GM03348 (cell line): ENCODE measurements at regions not wholly inside any gene's neighbourhood (a gene's known extent, or its start where the extent isn't known, plus 50 kb on each side); places are given as distances from the start of the nearest gene placed in this dataset.

Experiments used
- DNase-seq: peaks from one replicate; pipeline ENCODE4 v3.0.0; 2012; ENCODE audit warnings: low spot score

DNA sequence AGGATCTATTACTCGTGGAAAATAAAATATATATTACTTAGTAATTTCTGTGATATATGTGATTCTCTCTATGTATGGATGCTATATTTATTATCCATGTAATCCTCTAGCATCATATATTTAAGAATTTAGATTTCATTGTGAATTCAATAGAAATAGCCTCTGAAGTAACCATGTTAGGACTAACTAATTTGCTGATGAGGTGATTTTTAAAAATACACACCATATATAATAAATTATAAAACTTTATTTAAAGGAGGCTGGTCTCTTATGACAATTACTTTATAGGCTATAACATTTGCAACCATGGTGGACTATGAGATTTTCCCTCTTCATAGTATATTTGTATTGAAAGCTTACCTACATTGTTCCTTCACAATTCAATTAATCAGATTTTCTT lies 424.9 kb upstream of the MGAT4C start:
- DNase-seq = no peak

DNA sequence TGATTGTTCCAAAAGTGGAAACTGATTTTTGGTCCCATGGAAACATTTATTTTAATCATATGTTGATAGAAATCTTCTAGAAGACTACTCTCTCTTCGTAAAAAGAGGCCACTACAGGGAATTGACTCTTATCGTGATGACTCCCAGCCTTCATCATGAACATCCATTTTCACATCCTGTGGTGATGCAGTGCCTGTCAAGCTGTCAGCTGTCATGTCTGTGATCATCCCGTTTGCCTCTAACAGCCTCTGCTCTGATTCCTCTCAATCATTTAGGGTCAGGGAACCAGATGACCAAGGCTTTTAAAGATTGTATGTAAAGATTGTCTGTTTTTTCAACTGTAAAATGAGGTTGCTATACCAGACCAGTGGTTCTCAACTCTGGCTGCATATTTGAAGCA lies 419.0 kb upstream of the MGAT4C start:
- DNase-seq = no peak

DNA sequence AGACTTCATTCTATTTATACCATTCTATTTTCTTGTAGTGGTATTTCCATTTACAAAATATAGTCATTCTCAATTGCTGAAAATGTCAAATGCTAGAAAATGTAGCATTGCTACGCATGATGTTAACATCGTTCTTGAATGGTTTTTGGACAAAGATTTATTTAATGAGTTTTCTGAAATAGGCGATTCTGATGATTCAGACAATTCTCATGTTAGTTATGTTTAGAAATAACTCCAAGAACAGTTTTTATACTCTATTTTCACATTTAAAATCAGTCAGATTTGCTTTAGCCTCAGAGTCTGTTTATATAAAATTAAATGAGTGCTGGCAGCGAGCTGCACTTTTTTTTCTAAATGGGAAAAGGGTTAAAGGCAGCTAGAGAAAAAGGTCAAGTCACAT lies 414.8 kb upstream of the MGAT4C start:
- no peak for DNase-seq

DNA sequence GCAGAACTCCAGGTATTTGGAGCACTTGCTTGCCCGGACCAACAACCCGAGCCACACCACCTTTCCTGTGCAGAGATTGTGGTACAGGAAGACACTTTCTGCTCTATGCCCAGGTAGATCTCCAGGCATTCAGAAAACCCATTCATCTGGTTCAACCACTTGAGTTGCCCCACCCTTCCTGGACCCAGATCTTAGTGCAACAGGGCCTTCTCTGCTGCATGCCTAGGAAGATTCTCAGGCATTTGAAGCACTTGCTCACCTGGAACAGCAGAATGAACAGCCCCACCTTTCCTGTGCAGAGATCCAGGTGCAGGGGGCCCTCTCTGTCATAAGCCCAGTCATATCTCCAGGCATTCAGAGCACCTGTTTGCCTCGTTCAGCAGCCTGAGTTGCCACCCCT lies 412.8 kb upstream of the MGAT4C start:
- no peak for DNase-seq

DNA sequence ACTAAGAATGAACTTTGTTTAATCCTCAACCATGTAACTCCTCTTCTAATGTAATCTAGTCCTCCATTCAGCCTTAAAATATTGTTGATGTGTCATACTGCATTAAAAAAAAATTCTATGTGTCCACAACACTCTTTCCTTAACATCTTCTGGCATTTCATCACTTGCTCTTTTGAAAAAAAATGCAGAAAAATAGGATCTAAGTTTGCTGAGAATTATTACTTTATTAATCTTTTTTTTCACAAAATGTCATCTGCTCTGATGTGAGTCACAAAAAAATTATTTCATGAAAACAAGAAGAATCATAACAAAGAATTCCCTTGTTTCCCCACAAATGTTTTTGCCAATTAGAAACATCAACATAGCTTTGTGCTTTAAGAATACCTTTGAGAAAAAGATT lies 410.1 kb upstream of the MGAT4C start:
- peak; percentile 27 for DNase-seq

DNA sequence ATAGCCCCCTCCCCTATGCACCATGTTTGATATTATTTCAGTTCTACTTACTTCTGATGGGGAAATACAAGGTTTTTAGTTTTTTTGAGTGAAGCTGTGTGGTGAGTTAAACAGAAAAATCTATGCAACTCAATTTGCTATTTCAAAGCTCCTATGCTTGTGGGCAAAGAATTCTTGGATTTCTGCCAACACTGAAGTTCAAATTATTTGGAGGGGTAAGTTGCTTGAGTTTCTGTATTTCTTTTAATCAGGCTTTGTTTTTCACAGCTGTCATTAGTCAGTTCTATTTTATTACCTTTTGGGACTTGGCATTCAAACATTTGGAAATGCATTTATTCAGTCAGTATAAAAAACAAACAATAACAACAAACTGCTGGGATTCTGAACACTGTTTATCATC lies 407.5 kb upstream of the MGAT4C start:
- DNase-seq = no peak

DNA sequence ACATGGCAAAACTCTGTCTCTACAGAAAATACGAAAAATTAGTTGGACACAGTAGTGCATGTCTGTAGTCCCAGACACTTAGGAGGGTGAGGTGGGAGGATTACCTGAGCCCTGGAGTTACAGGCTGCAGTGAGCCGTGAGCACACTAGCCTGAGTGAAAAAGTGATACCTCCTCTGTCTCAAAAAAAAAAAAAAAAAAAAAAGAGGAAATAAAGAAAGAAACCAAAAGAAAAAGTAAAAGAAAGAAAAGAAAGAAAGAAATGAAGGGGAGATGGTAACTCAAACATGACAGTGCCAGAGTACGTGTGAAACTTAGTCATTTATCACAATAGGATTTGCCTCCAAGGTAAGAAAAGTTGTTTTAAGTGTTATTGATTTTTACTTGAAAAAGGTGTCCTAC lies 407.0 kb upstream of the MGAT4C start:
- DNase-seq = no peak

DNA sequence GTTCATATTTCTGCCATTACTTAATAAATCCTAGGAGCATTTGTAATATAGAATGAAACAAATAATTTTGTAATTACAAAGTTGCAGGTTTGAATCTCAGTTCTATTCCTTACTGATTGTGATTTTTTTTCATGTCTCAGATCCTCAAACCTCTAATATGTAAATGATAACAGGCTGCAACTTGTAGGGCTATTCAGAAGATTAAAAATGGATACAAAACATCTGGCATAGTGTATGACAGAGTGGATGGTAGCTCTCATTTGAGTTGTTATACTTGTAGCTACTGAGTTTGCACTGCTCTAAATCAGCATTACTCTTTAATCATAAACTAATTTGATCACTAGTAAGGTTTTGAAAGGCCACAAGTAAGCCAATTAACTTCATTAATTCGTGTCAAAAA lies 406.3 kb upstream of the MGAT4C start:
- no peak for DNase-seq

DNA sequence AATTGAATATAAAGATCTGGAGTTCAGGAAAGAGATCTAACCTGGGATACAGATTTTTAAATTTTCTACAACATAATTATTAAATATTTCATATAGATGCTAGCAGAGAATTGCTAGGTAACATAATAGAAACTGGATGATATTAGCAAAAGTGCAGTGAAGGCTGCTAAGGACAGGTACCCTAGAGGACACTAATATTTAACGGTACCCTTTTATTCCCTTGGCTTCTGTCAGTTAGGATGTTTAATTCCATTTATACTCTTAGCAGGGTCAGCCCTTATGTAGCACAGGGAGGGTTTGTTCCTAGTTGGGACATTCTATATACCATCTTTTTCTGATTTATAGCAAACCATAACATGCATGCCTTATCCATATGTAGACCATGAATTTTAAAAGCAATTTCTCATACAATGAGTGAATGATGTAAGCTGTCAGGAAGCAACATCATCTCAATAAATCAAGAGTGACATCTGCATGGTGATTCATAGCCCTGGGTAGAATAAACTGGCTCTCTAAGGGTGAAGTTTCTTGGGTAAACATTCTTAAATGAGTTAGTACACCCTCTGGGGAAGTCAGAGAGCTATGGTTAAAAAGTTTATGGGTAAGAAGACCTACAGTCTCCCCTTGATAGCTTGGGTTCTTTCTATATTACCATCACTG lies 404.4 kb upstream of the MGAT4C start:
- no peak for DNase-seq

DNA sequence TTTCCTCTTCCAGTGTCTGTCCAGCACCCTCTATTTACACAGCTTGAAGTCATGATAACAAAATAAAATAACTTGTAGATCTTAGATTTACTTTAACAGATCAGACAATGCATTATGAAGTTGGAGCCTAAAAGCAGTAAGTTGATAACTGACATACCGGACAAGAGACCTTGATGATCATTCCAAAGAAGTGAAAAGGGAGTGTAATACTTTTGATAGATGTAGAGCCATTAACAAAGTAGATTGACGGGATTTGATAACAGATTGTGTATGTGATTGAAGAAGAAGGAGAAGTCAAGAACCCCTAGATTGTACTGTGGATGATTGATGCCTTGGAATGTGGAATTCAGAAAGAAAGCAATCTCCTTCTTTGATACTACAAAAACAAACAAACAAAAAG lies 403.8 kb upstream of the MGAT4C start:
- DNase-seq = no peak

DNA sequence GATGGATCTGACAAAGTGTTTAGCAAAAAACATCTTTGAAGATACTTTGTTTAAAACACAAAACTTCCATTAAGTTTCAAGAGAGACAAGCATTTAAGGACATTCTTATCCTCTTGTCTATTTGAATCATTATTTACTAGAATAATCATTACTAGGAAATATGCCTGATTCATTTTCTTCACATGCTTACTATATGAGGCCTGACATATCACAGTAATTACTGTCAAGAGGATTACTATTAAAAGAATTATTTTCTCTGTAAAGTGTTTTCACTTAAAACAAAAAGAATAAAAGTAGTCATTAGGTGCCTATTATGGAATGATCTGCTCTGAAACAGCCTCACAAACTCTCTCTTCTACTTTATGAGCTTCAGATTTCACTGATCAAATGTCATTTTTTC lies 402.1 kb upstream of the MGAT4C start:
- DNase-seq = no peak

DNA sequence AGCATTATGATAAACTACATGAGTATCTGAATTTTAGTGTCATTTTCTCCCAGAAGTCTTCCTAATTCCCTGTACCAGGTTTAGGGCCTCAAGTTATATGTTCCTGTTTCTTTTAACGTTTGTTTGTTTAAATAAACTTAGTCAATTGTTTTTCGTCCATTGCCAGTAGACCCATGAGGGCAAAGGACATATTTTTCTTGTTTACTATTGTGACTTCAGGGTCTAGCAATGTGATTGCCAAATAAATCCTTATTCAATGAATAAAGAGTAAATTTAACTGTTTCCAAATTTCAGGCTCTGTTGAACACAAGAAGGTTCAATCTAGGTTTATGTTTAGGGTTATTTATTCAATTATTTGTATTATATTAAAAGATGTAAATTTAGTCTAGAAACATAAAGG lies 391.6 kb upstream of the MGAT4C start:
- DNase-seq = no peak

DNA sequence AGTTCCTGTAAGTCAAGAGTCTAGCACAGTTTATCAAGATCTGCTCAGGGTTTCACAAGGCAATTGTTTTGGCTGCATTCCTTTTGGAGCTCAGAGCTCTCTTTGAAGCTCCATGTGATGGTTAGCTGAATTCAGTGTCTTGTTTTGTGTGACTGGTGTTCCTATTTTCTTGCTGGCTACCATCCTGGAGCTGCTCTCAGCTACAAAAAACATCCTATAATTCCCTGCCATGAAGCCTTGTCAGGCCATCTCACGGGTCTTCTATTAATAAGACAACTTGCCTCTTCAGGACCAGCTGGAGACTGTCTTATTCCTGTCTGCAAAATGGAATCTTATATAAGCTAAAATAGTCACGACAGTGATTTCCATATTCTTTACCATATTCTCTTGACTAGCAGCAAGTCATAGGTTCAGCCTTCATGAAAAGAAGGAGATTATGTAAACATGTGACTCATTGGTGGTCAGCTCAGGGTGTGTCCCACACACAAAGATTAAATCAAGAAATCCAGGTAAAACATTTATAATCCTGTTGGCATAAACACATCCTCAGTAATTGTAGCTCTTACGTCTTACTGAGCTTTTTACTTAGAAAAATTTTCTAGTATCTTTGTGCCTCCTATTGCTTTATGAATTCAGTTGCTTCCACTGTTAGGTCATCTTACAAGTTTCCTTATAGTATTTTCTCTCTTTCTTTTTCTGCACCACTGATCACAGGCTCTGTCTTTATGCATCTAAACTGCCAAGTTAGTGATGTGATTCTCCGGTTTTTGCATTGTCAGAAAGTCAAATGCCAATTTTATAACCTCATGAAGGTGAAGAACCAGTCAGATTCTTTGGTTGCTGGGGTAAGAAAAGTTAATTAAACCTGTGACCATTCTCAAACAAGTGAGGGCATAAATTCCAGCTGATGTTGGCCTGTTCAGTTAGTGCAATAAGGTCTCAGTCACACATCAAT lies 378.5 kb upstream of the MGAT4C start:
- DNase-seq = no peak

DNA sequence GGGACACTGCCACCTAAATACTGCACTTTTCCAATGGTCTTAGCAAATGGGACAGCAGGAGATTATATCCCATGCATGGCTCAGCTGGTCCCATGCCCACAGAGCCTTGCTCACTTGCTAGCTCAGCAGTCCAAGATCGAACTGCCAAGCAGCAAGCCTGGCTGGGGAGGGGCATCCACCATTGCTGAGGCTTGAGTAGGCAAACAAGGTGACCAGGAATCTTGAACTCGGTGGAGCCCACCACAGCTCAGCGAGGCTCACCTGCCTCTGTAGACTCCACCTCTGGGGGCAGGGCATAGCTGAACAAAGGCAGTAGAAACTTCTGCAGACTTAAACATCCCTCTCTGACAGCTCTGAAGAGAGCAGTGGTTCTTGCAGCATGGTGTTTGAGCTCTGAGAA lies 370.8 kb upstream of the MGAT4C start:
- no peak for DNase-seq

DNA sequence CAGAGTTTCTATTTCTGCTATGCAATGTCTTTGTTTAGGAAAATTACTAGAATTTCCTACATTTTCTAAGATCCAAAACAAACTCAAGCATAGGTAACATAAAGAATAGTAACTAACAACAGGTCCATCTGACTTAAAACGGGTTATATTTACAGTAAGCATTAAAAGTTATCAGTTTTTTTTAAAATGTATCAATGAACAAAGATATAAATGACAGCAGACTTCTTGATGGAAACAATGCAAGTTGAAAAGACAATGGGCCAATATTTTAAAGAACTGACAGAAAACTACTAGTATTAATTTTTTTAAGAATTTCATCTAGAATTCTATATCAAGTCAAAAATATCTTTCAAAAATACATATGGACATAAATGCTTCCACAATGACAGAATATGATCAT lies 367.1 kb upstream of the MGAT4C start:
- no peak for DNase-seq

DNA sequence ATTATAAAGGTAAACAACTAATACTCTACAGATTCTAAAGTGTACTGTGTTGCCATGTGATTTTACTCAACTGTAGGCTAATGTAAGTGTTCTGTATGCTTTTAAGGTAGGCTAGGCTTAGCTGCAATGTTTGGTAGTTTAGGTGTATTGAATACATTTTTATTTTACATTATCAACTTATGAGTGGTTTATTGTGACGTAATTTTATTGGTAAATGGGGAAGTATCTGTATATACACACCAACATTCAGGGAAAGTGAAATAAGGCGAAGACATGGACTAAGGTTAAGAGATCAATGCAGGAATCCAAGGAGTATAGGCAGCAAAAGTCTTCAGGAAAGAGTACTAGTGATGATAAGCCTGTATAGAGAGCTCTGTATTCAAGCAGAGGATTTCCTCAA lies 365.8 kb upstream of the MGAT4C start:
- no peak for DNase-seq

DNA sequence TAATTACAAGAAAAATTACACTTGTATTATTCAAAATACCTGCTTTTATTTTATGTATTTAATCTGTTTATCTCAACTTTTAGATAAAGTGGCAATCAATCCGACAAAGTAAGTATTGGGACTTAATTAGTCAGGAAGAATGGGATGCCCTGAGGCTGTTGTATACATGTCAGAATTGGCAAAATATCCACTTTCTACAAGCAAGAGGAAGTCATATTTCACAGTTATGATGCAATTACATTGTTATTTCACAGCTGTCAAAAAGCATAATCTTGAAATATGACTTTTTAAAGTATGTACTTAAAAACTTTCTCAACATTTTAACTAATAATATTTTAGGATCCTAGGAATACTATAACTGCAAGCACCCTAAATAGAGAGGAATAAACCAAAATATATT lies 357.1 kb upstream of the MGAT4C start:
- no peak for DNase-seq

DNA sequence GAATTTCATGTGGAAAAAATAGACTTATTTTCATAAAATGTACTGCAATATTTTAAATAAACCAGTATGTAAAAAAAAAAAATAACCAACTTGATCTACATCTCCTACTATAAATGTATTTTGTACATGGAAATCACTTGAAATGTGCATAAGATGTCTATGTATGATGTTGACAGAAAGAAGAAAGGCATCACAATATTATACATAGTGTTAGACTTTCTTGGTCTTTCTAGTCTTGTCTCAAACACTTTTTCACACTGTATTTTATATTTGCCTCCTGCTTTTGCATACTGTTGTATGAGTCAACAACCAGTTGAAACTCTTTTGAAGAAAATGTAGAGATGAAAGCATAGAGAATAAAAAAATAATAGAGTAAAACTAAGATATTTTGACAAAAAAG lies 352.4 kb upstream of the MGAT4C start:
- DNase-seq = no peak

DNA sequence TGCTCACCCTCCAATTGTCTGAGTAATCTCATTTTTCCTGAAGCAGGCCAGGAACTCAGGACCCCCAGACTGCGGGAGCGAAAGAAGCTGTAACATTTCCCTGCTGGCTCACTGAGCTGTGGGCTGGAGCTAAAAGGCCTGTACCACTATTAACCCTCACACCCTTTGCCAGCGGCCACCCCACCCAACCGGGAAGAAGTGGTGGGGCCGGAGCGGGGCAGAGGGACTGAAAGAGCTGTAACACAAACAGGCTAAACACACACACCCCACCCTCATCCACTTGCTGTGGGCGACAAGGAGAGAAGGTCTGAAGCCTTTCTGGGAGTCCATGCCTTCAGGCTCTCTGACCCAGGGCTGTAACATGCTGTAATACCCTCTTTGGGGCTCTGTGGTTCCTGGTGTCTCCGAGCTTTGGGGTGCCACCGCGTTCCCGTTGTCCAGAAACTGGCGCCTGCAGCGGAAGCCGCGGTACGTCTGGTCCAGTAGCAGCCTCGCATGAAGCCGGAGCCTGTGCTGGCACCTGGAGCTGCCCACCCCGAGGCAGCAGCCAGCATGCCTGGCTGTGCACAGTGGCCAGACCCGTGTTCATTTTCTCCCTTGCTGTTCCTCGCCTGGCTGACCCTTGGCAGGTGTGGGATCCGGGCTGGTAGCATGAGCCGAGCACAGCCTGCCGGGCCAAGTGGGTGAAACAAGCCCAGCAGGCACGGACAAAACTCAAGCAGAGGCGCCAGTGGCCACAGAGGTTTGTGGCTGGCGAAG lies 345.5 kb upstream of the MGAT4C start:
- no peak for DNase-seq

DNA sequence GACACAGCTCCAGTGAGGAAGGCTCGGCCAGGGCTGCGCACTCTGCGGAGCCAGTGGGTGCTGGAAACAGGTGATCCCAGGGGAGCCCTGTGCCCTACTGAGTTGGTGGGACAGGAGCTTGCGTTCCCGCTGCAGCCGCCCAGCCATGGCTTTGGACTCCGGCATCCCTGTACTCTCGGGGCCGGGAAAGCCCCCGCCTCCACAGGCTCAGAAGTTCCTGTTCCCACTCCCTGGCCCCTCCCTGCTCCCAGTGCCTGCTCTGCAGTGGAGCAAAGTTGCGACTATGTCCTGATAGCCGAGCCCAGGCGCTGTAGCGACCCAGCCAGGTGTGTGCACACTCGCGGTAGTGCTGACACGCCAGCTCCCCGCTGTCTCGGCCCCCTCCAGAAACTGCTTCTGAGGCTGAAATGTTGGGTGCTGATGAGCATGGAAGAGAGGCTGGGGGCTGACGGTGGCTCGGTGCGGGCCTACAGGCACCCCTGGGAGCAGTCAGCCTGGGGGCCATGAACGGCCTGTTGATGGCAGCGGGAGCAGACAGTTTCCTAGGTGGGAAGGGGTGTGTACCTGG lies 344.6 kb upstream of the MGAT4C start:
- DNase-seq = no peak

DNA sequence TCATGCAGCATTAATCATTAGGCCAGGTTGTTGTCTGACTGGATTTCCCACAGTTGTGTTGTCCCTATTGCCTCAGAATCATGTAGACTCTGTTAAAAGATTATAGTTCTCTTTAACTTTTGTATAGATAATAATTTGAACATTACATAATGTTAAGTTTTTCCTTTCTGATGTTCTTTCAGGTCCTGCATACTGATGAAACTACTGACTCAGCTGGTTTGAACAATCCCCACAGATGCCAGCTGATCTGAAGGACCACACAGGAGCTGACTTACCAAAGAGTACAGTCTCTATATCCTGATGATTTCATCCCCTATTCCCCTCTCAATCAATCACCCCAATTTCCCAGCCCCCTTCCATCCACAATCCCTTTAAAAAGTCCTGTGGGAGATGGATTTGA lies 341.2 kb upstream of the MGAT4C start:
- no peak for DNase-seq

DNA sequence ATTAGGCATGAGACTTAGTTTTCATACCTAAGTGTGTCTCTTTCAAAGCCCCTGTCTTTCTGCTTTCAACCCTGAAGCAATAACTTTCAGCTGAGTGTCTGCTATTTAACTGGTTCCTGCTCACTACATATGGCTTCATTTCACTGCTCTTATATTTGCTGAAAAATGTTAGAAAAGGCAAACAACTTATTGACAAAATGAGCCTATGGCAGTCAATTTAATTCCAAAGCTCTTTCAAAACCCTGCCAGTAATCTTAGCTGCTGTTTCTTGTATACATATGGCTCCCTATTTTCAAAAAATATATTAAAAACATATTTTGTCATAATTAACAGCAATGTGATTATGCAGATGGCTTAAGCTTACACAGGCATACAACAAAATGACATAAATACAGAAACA lies 334.1 kb upstream of the MGAT4C start:
- DNase-seq = no peak

DNA sequence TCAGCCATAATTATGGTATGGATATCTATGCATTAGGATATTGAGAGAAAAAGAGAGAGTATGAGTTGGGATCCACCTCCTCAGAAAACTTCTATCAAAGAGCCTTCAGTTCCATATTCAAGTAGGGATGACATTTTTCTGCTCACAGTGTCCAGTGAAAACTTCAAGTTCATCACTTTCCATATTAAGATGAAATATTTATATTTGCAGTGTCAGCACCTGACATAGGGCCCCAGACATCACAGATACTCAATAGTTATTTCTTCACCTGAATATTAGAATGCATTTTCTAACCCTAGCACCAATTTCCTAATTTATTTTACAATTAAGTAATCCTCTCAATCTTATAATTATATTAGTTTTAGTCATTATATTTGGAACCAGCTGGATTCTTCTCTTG lies 318.0 kb upstream of the MGAT4C start:
- no peak for DNase-seq
